SIG-M5 (cell line): ENCODE measurements at regions not wholly inside any gene's neighbourhood (a gene's known extent, or its start where the extent isn't known, plus 50 kb on each side); places are given as distances from the start of the nearest gene placed in this dataset.

Experiments
- DNase-seq: peaks from one replicate; lab custom pipeline; 2025; lab: John Stamatoyannopoulos, UW

DNA sequence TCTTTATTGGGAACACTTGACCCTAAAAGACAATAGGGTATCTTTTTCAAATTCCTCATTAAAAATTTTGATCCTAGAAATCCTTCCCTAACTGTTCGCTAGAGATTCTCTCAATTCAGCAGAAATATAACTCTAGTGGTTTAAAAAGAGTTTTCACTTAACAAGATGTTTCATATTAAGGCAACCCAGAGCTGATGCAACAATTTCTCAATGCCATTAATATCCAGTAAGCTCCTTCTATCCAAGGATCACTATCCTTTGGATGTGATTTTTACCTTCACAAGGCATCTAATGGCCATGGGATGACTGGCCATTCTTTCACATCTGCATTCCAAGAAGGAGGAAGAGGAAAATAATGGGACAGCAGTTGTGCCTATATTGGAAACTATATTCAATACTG lies 183.4 kb downstream of the ANKRD50 start:
- no peak for DNase-seq

DNA sequence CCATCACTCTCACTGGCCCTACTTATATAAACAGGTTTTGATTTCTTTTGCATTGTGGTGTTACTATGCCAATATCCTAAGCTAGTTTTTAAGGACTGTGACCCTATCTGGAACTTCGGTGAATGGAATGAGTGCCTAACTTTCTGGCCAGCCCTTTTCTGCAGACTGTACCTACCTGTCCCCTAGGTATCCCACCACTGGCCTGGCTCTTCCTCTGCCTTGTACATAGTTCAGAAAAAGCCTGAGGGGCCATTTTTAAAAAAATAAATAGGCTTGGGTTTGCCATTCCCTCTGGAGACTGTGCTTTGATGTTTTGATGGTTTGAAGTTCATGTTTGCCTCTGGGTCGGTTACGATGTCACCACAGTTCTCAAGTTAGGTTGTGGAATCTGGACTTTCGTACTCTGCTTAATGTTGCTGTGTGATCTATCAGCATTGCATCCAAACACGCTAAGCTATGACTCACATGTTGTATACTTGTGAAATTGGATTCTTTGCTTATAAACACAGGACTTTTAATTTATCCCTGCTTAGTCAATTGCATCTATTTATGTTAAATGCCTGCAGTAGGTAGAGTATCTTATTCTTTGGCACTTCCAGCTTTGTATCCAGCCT lies 182.0 kb downstream of the ANKRD50 start:
- DNase-seq = no peak

DNA sequence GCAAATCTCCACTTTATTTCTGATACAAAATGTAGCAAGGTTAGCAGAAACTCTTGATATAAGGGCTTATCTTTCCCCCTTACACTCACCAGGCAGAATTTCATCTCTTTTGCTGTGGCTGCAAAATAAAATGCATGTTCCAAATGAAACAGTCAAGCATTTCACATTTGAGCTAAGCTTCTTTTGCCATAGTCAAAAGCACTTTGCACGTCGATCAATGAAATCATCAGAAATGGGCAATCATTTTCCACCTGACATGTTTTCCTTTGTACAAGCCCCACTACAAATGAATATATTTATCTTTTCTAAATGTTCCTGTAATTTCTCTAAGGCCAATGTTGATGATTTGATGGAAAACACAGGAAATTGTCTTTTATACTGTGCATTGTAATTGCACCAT lies 178.4 kb downstream of the ANKRD50 start:
- DNase-seq = no peak

DNA sequence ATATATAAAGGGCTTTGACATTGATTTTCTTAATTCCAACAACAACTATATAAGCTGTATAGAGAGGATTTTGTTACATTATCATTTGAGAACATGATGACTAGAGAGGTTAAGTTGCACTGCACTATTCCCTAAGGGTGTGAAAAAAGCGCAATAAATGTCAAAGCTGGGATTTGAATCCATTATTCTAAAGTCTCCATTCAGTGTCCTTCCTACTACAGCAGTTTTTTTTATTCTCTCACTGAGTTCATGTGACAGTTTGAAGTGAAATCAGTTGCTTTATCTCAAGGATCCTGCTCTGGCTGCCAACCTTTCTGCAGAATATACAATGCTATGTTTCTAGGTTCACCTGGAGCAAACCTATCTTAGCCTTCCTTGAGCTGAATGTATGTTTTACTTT lies 177.5 kb downstream of the ANKRD50 start:
- DNase-seq = no peak

DNA sequence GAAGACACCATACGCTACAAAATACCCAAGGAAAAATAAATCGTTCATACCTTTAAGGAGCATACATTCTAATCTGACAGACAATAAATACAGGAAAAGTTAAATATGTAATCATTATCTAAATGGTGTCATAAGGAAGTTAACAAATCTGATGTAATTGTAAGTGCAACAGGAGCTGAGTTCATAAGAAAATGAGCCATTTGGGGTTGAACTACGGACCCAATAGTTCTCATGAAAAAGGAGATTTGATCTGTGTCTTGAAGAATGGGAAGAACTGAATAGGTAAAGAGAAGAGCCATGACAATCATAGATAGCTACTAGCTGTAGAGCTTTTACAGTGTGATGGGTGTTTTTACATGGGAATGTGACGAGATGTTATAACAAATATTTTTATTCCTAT lies 175.6 kb downstream of the ANKRD50 start:
- no peak for DNase-seq

DNA sequence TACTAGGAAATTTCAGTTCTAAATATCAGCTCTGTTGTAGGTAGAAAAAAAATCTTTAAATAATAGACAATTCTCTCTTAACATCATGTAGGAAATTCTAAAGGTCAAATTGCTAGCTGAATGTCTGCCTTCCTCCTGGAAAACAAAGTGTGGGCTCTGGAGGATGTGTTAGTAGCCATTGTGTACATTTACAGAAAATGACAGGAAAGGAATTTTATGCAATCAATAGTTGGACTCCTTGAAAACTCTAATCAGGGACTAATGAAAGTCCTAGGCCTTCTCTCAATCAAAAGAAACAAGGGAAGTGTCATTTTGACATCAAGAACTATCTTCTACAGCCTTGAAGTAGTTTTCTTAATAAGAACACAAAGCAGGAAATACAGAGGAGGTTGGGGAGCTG lies 174.6 kb downstream of the ANKRD50 start:
- no peak for DNase-seq

DNA sequence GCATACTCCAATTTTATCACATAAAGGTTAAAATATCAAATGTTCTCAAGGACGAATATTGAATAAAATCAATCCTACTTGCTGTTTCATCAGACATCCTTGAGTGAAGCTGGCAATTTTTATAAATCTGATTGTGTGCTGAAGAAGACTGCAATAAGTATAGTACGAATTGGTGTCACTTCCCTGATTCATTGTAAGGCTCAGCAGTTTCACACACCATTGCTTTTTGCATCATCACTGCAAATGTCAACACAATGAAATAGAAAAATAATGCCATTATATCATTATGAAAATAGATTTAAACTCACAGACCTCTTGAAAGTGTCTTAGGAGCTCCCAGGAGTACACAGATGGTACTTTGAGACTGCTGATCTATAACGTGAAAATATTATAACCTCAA lies 172.5 kb downstream of the ANKRD50 start:
- DNase-seq = no peak

DNA sequence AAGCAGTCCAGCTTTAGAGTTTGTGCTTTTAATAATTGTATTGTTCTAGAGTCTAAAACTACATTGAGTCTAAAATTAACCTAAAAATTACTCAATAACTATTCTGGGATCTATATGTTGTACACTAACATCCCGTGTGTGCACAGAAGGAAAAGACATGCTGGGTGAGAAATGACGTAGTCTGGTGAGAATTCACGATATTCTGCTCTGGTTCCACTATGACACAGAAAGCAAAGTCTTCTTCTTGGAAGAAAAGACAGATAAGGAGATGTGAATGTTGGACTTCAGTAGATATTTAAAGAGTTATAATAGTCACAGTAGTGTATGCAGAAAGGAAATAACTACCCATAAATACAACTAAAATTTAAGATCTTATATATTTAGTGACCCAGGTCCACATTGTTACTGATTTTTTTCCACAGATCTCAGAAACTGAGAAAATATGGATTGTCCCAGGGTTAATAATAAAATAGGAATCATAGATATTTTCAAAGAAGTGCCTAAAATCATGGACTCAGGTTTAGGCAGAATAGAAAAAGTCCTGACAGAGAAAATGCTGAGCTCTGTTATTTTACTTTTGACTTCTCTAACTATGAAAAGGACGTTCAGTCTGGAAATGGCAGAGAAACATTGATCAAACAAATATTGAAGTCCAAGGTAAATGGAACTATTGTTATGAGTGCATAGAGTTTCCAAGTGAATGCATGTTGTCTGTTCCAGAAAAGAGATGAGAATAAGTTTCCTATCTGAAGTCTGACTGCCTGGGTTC lies 170.7 kb downstream of the ANKRD50 start:
- DNase-seq = no peak

DNA sequence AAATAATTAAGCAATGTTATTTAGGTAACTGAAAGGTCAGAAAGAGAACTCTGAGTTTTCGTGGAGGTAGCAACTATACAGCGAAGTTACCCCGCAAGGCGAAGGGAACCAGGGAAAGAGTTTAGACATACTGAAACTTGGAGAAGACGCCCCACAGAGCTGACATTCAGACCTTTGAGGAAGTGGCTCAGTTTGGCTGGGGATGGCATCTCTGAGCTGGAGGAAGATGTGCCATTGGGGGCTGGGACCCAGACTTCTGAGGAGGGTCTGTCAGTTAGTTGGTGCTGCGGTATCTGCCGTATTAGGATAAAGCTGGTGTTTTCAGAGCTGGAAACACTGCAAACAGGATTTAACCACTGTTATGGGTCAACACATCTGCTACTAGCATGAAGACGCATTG lies 156.6 kb downstream of the ANKRD50 start:
- no peak for DNase-seq

DNA sequence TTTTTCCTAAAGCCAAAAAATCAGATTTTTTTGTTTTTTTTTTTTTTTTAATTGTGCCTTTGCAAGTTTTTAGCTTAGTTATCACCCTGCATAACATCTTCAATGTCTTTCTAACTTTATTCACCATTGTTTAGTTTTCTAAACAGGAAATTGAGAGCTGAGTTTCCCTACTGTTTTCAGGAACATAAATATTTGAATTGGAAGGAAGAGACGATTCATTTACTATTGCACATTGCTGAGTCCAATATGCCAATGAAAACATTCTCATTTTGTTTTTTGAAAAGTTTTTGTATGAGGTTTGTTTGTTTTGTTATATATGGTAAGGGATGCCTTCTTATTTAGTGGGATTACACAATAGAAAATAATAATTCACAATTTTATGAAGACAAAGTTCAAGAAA lies 148.4 kb downstream of the ANKRD50 start:
- DNase-seq = no peak

DNA sequence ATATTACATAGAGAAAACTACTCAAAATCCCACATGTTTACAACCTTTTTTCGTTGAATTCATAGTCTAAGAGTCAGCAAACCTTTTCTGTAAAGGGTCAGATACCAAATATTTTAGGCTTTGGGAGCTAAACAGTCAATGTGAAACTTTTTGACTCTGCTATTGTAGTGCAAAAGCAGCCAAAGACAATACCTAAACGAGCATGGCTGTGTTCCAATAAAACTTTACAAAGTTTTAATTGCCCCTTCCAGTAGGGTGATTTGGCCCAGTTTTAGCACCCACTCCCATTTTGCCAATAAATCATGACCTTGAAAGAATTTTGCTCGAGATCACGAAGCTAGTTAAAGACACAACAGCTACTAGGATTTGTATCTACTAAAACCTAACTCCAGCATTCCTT lies 147.2 kb downstream of the ANKRD50 start:
- no peak for DNase-seq

DNA sequence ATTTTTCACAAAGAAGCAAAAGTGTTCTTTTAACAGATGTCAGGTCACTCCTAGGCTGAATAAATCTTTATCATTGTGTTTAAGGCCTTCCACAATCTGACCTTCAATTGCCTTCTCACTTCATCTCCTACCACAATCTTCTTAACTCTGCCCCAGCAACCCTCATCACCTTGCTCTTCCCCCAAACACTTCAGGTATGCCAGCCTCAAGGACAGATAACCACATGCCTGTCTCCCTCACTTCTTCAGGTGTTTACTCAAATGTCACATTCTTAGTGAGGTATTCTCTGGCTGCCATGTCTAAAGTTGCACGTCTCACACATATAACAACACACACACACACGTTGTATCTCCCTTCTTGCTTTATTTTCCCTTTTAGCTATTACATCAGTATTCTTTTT lies 146.5 kb downstream of the ANKRD50 start:
- DNase-seq = no peak

DNA sequence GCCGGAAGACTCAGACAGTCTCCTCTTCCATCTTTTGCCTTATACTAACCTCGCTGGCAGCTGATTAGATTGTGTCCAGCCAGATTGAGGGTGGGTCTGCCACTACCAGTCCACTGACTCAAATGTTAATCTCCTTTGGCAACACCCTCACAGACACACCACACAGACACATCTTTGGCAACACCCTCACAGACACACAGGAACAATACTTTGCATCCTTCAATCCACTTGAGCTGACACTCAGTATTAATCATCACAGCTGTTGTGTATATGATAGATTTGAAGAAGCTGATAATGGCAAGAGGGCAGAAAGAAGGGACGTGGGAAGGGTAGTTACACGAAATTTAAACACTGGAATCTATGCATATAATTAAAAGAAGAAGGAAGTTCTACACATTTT lies 139.5 kb downstream of the ANKRD50 start:
- DNase-seq = no peak

DNA sequence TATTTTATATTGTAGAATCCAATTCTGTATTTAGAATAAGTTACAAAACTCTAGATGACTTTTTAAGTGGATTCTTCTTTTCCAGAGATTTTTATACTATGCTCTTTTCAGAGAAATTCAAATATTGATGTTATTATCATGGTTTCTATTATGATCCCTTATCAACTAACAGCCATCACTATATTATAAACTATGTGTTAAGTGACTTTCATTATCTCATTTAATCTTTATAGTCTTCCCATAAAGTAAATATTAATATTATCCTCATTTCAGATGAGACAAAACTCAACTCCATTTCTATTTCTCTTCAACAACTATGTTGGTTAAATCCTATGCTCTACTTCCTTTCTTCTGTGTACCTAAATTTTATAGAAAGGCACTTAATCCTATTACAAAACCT lies 132.6 kb downstream of the ANKRD50 start:
- DNase-seq = no peak

DNA sequence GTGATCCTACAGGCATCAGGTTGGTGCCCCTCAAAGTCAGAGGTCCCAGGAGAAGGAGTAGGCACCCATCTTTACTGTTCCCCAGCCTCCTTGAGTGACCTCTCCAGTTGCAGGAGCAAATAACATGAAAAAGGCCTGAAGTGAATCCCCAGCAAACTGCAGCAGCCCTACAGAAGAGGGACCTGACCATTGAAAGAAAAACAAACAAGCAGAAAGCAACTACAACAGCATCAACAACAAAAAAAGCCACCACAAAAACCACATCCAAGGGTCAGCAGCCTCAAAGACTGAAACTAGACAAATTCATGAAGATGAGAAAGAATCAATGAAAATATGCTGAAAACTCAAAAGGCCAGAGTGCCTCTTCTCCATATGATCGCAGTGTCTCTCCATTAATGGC lies 128.7 kb downstream of the ANKRD50 start:
- no peak for DNase-seq

DNA sequence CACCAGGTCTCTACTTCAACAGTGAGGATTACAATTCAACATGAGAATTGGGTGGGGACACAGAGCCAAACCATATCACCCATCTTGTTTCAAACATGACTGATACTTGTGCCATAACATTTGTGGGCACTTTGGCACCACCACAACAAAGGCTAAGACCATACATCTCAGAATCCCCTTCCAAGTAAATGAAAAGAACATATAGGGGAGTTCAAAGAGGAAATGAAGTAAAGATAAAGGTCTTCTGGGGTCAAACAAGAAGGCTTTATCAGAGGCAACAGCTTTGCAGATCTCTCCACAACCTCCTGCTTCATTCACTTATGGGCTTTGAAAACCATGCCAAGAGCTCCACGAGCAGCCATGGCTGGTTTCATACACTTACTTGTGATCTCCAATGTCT lies 122.7 kb downstream of the ANKRD50 start:
- DNase-seq = no peak

DNA sequence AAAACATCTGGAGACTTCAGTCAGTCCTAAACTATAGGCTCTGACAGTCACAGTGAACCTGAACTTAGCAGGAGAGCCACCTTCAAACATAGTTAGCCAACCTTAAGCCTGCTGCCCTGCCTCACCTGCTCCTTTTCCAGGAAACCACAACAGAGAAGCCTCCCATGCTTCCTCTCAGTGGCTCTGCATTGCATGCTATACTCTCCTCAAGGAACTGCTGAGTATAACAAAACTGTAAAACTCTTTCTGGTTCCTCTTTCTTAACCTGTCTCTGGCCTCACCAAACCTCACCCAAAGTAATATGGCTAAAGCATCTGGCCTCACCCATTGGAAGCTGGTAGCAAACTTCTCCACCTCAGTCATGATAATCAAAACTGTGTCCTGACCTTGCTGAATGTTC lies 122.1 kb downstream of the ANKRD50 start:
- DNase-seq = no peak

DNA sequence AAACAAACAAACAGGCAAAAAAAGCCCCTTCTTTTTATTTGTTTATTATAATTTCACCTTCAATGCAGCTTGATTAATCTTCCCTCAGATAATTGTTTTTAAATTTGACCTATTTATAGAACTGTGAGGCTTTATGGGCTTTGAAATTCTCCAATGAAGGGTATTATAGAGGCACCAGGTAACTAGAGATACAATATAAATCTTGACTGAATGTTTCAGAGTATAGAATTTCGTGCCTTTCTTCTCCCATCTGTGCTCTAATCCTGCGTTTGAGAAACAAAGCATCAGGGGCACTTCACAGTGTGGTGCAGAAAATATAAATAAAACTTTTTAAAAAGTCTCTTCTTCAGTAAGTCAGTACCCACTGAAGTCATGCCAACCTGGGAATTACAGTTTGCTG lies 120.9 kb downstream of the ANKRD50 start:
- DNase-seq = no peak

DNA sequence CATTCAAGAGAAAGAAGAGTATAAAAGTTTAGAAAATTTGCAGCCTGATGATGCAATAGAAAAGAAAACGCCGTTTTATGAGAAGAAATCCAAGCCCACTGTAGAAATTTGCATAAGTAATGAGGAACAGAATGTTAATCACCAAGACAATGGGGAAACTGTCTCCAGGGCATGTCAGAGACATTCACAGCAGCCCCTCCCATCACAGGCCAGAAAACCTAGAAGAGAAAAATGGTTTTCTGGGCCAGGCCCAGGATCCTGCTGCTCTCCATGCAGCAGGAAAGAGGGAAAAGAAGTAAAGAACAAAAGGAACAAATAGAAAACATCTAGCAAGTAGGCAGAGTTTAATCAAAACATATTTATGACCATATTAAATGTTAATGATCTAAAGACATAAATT lies 119.0 kb downstream of the ANKRD50 start:
- no peak for DNase-seq

DNA sequence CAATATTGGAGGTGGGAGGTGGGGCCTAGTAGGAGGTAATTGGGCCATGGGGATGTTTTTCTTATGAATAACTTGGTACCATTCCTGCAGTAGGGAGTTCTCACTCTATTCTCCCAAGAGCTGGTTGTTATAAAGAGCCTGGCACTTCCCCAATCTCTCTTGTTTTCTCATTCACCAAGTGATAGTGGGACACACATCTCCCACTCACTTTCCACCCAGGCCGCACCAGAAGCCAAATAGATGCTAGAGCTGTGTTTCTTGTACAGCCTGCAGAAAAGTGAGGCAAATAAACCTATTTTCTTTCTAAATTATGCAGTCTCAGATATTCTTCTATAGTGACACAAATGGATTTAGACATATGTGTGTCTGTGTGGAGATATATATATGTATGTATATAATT lies 117.6 kb downstream of the ANKRD50 start:
- no peak for DNase-seq

DNA sequence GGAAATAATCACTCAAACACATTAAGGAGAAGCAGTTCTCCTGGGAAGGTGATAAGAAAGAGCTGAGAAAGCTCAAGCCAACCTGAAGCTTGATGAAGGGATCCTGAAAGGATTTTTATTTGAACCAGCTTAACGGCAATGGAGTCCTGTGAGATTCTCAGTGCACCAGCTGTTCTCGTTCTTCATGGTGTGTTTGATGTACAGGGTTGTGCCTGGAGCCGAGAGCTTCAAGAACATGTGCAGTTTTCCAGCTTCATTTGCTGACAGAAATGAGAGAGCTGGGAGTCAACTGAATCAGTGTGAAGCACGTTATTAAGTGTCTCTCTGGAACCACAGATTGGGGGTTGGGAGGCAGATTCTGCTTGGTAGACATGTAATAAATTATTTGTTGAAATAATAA lies 115.7 kb downstream of the ANKRD50 start:
- no peak for DNase-seq

DNA sequence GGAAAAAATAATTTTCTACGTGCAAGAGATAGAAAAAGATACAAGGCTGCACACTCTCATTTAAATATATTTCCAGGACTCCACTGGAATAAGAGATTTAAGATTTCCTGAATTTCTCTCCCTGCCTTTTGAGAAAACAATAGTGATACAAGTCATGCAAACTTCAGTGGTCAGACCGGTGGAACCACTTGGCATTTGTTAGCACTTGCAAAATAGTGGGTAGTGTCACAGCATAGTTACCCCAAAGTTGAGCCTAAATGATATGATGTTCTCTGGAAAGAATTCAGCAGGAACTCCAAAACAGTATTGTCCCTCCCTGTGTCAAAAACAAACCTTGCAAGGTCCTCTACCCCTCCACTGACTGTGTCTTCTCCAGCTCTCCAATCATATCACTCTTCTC lies 102.3 kb downstream of the ANKRD50 start:
- DNase-seq = no peak
